Stomach (tissue), 4 donors: ENCODE measurements at regions not wholly inside any gene's neighbourhood (a gene's known extent, or its start where the extent isn't known, plus 50 kb on each side); places are given as distances from the start of the nearest gene placed in this dataset.

Experiments
- POLR2A ChIP-seq, 4 donors: fragments of 450-650 bp; IDR thresholded peaks; one replicate each; pipeline ENCODE4 v1.6.1; 2016; ENCODE audit warnings: antibody characterized with exemption in 4 of 4, control low read depth in 2 of 4, mild to moderate bottlenecking in 1 of 4, moderate library complexity in 1 of 4
- POLR2AphosphoS5 ChIP-seq, 3 donors: sonication (generic); formaldehyde crosslinking; IDR thresholded peaks; one replicate each; pipeline ENCODE4 v1.6.1; 2016; ENCODE audit warnings: antibody characterized with exemption in 3 of 3
- TF ChIP-seq, protein P1 (sequence below), 7 experiments: fragments of 450-650 bp in 4 of 7; fragments of 200-600 bp in 3 of 7; sonication (generic) in 3 of 7; IDR thresholded peaks; one replicate each; pipeline ENCODE4 v1.5.1; 2016 to 2019; ENCODE audit warnings: antibody characterized with exemption in 7 of 7, control low read depth in 2 of 7, mild to moderate bottlenecking in 1 of 7

DNA sequence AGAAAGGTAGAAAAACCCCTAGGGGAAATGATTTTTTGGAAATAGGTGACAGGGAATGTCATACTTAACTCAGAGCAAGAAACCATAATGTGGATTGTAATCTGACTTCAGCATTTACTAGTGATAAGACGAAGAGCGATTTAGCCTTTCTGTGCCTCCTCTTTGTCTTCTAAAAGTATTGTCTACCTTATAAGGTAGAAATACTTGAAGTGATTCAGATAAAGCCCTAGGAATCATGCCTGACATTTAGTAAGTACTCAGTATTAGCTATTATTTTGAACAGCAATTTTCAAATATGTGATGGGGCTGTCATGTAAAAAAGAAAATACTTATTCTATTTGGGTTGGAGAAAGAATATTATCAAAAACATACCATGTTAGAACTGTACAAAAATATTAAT lies 525.9 kb upstream of the EYS start:
- TF ChIP-seq, protein P1, sequence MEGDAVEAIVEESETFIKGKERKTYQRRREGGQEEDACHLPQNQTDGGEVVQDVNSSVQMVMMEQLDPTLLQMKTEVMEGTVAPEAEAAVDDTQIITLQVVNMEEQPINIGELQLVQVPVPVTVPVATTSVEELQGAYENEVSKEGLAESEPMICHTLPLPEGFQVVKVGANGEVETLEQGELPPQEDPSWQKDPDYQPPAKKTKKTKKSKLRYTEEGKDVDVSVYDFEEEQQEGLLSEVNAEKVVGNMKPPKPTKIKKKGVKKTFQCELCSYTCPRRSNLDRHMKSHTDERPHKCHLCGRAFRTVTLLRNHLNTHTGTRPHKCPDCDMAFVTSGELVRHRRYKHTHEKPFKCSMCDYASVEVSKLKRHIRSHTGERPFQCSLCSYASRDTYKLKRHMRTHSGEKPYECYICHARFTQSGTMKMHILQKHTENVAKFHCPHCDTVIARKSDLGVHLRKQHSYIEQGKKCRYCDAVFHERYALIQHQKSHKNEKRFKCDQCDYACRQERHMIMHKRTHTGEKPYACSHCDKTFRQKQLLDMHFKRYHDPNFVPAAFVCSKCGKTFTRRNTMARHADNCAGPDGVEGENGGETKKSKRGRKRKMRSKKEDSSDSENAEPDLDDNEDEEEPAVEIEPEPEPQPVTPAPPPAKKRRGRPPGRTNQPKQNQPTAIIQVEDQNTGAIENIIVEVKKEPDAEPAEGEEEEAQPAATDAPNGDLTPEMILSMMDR (IDR thresholded peaks at IDR 0.05): no peak
- no peak for TF ChIP-seq POLR2AphosphoS5 (IDR thresholded peaks at IDR 0.05)
- TF ChIP-seq POLR2A (IDR thresholded peaks at IDR 0.05): no peak
